GM18861 (cell line): ENCODE measurements at regions not wholly inside any gene's neighbourhood (a gene's known extent, or its start where the extent isn't known, plus 50 kb on each side); places are given as distances from the start of the nearest gene placed in this dataset.

ENCODE experiments used
- ATAC-seq: cut with Tn5 transposase; IDR thresholded peaks from one replicate; pipeline ENCODE4 v1.9.1; 2021; ENCODE audit not compliant: unreplicated experiment

DNA sequence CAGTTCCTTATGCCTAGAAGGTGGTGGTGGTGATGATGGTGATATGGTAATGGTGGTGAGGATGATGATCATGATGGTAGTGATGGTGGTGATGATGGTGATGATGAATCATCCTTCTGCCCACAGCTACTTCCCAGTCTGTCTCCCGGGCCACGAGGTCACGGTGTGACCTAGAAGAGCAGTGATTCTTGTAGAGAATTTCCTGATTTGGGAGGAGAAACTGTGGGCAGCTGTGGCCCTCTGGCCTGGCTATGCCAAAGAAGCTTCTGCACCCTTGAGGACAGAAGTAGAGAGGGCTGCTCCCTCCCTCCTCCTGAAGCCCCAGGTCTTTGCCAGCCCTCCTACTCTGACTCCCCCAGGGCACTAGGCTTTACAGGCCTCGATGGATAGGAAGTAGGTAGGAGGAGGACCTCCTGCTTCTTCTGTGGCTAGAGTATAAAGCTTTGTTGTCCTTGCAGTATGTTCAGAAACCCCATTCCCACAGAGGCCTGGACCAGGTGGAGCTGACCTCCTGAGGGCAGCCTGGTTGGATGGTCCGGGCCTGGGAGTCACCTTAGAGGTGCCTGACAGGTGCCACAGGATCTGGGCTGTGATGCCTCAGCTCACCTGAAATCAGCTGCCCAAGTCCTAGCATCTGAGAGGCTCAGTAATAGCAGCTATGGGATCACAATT lies 57.9 kb upstream of the EPAS1 start:
- ATAC-seq: no peak

DNA sequence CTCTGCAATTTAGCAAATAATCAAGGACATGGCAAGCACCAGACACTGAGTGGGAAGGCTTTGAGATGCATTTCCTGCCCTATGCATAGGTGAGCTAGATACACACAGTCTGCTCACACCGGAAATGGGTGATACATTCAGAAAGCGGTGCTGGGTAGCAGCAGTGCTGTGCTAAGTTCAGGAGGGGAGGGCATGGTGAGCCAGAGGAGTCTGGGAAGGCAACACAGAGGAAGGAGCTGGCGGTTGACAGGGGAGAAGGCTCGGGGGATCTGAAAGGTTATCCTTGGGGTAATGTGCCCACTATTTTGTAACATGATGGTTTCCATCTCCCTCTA lies 57.4 kb upstream of the EPAS1 start:
- ATAC-seq: peak; percentile 92

DNA sequence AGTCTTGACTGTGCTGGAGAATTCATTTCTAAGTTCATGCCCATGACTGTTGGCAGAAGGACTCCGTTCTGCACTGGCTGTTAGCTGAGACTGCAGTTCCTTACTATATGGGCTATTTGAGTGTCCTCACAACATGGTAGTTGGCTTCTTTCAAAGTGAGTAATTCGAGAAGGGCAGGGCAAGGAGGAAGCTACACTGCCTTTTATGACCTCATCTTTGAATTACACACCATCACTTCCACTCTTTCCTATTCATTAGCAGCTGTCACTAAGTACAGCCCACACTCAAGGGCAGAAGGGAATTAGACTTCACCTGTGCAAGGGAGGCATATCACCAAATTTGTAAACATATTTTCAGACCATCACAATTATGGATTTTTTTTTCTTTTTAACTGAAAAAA lies 55.9 kb upstream of the EPAS1 start:
- no peak for ATAC-seq

DNA sequence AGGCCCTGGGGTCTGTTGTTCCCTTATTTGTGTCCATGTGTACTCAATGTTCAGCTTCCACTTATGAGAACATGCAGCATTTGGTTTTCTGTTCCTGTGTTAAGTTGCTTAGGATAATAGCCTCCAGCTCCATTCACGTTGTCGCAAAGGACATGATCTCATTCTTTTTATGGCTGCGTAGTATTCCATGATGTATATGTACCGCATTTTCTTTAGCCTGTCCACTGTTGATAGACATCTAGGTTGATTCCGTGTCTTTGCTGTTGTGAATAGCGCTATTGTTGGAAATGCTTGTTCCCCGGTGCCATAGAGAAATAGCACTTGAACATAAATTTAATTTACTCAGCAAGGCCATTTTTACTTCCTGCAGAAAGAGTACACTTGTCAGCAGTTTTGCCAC lies 51.3 kb upstream of the EPAS1 start:
- no peak for ATAC-seq

DNA sequence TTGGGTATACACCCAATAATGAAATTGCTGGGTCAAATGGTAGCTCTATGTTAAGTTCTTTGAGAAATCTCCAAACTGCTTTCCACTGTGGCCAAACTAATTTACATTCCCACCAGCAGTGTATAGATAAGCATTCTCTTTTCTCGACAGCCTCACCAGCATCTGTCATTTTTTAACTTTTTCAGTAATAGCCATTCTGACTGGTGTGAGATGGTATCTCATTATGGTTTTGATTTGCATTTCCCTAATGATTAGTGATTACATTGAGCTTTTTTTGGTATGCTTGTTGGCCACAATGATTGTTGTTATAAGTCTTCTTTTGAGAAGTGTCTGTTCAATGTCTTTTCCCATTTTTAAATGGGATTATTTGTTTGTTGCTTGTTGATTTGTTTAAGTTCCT lies 50.4 kb upstream of the EPAS1 start:
- ATAC-seq: peak; percentile 99
